Right atrium auricular region (tissue), 2 donors: ENCODE measurements at regions not wholly inside any gene's neighbourhood (a gene's known extent, or its start where the extent isn't known, plus 50 kb on each side); places are given as distances from the start of the nearest gene placed in this dataset.
"Not testable (repeated sequence)": the region's sequence is repeated elsewhere in the genome, so short reads cannot be mapped to it uniquely, and the experiment has no call there.

ENCODE experiments used
- DNase-seq: peaks from one replicate; pipeline ENCODE4 v3.0.0-alpha.2; 2019; ENCODE audit warnings: low spot score
- H3K27ac ChIP-seq, 2 donors: fragments of 200-600 bp; sonication (generic); 1 replicate in 1 of 2; 2 replicates in 1 of 2; pipeline ENCODE4 v1.5.1; 2016 to 2019
- H3K27me3 ChIP-seq, 2 donors: fragments of 200-600 bp; sonication (generic); one replicate each; pipeline versions ENCODE4 v1.5.1 to v1.6.0; 2017 to 2019
- H3K36me3 ChIP-seq: fragments of 200-600 bp; sonication (generic); one replicate; pipeline ENCODE4 v1.5.1; 2016
- H3K4me1 ChIP-seq, 2 donors: fragments of 200-600 bp; sonication (generic); one replicate each; pipeline versions ENCODE4 v1.5.1 to v1.6.0; 2017 to 2019
- H3K4me3 ChIP-seq, 2 donors: fragments of 200-600 bp; sonication (generic); 1 replicate in 1 of 2; 2 replicates in 1 of 2; pipeline ENCODE4 v1.5.1; 2017 to 2019; ENCODE audit warnings: mild to moderate bottlenecking in 1 of 2, moderate library complexity in 1 of 2
- H3K9me3 ChIP-seq, 2 donors: fragments of 200-600 bp; sonication (generic); one replicate each; pipeline ENCODE4 v1.5.1; 2019
- TF ChIP-seq, protein P1 (sequence below), 2 donors: fragments of 200-600 bp; sonication (generic); IDR thresholded peaks; one replicate each; pipeline ENCODE4 v1.5.1; 2019; ENCODE audit warnings: antibody characterized with exemption in 2 of 2

GRCh38 chr4:24364249-24364648 lies 220.1 kb downstream of the DHX15 start:
- Histone ChIP-seq H3K4me1 (no peaks in the 10 kb centered on the region), H3K4me3 (no peak overlapping the region), H3K36me3 (no peaks in the 10 kb centered on the region), H3K27ac (no peak overlapping the region), H3K9me3 (no peaks in the 10 kb centered on the region), H3K27me3 (no peaks in the 10 kb centered on the region)
- TF ChIP-seq, protein P1, sequence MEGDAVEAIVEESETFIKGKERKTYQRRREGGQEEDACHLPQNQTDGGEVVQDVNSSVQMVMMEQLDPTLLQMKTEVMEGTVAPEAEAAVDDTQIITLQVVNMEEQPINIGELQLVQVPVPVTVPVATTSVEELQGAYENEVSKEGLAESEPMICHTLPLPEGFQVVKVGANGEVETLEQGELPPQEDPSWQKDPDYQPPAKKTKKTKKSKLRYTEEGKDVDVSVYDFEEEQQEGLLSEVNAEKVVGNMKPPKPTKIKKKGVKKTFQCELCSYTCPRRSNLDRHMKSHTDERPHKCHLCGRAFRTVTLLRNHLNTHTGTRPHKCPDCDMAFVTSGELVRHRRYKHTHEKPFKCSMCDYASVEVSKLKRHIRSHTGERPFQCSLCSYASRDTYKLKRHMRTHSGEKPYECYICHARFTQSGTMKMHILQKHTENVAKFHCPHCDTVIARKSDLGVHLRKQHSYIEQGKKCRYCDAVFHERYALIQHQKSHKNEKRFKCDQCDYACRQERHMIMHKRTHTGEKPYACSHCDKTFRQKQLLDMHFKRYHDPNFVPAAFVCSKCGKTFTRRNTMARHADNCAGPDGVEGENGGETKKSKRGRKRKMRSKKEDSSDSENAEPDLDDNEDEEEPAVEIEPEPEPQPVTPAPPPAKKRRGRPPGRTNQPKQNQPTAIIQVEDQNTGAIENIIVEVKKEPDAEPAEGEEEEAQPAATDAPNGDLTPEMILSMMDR (IDR thresholded peaks at IDR 0.05): no peak
- no peak for DNase-seq

GRCh38 chr4:24363751-24364150 lies 220.6 kb downstream of the DHX15 start:
- no peaks in the 10 kb centered on the region for H3K4me1 ChIP-seq
- no peaks in the 10 kb centered on the region for H3K9me3 ChIP-seq
- TF ChIP-seq, protein P1 (IDR thresholded peaks at IDR 0.05): no peak
- H3K36me3 ChIP-seq: no peaks in the 10 kb centered on the region
- H3K4me3 ChIP-seq: no peak overlapping the region
- DNase-seq: no peak
- H3K27me3 ChIP-seq: no peaks in the 10 kb centered on the region
- no peak overlapping the region for H3K27ac ChIP-seq

DNA sequence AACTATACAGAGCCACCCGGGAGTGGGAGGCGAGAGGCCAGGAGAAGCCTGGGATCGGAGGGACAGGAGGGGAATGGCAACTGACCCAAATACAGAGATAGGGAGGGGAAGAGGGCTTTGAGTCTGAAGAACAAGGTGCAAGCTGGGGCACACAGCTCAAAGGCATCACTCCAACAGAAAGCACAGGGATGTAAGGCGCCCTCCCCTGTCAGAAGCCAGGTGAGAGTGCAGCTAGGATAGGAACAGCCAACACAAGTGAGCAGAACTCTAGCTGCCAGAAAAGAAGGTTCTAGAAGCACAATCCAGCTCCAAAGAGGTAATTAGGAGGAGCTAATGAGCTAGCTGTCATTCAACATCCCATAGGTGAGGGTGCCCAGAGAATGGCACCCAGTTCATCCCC lies 232.2 kb downstream of the DHX15 start:
- TF ChIP-seq, protein P1 (IDR thresholded peaks at IDR 0.05): no peak
- H3K4me3 ChIP-seq: no peak overlapping the region
- H3K27ac ChIP-seq: no peak overlapping the region
- H3K36me3 ChIP-seq: no peaks in the 10 kb centered on the region
- no peaks in the 10 kb centered on the region for H3K9me3 ChIP-seq
- no peak for DNase-seq
- H3K4me1 ChIP-seq: no peaks in the 10 kb centered on the region
- no peaks in the 10 kb centered on the region for H3K27me3 ChIP-seq

DNA sequence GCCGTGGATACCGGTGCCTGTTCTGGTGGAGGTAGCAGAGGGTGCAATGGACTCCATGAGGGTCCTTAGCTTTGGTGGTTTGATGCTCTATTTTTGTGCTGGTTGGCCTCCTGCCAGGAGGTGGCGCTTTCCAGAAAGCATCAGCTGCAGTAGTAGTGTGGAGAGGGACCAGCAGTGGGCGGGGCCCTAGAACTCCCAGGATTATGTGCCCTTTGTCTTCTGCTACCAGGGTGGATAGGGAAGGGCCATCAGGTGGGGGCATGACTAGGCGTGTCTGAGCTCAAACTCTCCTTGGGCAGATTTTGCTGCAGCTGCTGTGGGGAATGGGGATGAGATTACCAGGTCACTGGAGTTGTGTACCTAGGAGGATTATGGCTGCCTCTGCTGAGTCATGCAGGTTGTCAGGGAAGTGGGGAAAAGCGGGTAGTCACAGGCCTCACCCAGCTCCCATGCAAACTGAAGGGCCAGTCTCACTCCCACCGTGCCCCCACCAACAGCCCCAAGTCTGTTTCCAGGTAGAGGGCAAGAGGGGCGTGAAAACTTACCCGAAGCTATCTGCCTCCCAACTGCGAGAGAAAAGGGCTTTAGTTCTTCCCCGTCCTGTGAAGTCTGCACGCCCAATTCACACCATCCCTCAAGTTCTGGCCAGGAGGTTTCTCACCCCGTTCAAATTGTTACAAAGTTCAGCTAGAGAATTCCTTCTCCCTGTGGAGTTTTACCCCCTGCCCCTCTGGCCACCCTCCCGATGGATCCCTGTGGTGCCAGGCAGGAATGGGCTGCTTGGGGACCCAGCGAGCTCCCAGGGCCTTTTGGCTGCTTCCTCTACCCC lies 235.0 kb downstream of the DHX15 start:
- not testable (repeated sequence) for H3K27ac ChIP-seq, H3K4me1 ChIP-seq, H3K9me3 ChIP-seq, H3K27me3 ChIP-seq, H3K36me3 ChIP-seq, H3K4me3 ChIP-seq, DNase-seq

DNA sequence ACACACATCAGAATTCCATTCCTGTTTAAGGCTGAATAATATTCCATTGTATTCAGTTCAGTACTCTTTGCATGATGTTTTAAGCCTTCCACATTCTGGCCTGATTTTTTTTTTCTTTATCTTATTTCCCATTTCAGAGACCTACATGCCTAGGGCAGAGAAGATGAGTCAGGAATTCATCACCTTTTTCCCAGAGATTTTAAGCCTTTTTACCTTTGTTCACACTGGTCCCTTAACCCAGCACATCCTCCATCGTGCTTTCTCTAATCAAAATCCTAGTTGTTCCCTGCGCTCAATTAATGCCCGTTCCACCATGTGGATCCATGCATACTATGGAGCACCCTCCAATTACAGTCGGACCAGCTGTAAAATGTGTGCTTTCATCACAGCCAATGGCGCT lies 245.1 kb downstream of the DHX15 start:
- no peak for DNase-seq
- H3K27ac ChIP-seq: no peak overlapping the region
- H3K9me3 ChIP-seq: no peaks in the 10 kb centered on the region
- no peak overlapping the region for H3K4me3 ChIP-seq
- no peaks in the 10 kb centered on the region for H3K4me1 ChIP-seq
- H3K27me3 ChIP-seq: no peaks in the 10 kb centered on the region
- TF ChIP-seq, protein P1 (IDR thresholded peaks at IDR 0.05): no peak
- no peaks in the 10 kb centered on the region for H3K36me3 ChIP-seq

DNA sequence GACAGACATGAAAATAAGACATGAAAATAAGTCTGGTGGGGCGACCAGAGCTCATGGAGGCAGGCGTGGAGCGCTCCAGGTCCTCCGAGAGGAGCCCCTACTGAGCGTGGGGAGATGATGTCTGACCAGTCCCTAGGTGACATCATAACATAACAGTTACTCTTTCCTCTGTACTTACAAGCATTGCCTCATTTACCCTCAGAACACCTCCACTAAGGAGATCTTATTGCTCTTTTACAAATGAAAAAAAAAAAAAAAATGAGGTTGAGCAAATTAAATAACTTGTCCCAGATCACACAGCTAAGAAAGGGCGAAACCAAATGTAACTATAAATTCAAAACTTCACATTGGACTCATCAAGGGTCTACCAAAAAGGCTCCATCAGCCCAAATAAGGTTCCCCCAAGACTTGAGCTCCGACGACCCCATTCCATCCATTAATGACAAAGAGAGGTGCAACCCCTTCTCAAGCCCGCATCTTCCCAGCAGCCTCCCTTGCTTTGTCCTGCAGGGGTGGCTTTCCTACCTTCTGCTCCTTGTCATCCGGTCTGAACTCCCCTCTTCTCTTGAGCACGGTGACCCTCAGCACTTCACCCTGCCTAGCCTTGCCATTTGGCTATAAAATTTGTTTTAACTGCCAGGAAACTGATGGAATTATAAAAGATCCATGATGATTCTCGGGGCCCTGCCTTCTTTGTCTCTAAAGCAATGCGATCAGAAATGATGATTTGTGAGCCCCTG lies 246.7 kb downstream of the DHX15 start:
- no peaks in the 10 kb centered on the region for H3K36me3 ChIP-seq
- no peaks in the 10 kb centered on the region for H3K4me1 ChIP-seq
- no peaks in the 10 kb centered on the region for H3K27me3 ChIP-seq
- no peaks in the 10 kb centered on the region for H3K9me3 ChIP-seq
- TF ChIP-seq, protein P1 (IDR thresholded peaks at IDR 0.05): no peak
- no peak overlapping the region for H3K4me3 ChIP-seq
- DNase-seq: no peak
- no peak overlapping the region for H3K27ac ChIP-seq
